ENCODE measurements at regions not wholly inside any gene's neighbourhood (a gene's known extent, or its start where the extent isn't known, plus 50 kb on each side); places are given as distances from the start of the nearest gene placed in this dataset.

GRCh38 chr14:42011221-42011620 is 404.5 kb downstream of the LRFN5 start:
- H3K4me3 ChIP-seq (ENCODE audit: low read depth, low read length) = no peak overlapping the region
- ChIA-PET CTCF (no interaction called here), POLR2A (no interaction called here)
- TF ChIP-seq, protein P1, sequence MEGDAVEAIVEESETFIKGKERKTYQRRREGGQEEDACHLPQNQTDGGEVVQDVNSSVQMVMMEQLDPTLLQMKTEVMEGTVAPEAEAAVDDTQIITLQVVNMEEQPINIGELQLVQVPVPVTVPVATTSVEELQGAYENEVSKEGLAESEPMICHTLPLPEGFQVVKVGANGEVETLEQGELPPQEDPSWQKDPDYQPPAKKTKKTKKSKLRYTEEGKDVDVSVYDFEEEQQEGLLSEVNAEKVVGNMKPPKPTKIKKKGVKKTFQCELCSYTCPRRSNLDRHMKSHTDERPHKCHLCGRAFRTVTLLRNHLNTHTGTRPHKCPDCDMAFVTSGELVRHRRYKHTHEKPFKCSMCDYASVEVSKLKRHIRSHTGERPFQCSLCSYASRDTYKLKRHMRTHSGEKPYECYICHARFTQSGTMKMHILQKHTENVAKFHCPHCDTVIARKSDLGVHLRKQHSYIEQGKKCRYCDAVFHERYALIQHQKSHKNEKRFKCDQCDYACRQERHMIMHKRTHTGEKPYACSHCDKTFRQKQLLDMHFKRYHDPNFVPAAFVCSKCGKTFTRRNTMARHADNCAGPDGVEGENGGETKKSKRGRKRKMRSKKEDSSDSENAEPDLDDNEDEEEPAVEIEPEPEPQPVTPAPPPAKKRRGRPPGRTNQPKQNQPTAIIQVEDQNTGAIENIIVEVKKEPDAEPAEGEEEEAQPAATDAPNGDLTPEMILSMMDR (IDR thresholded peaks at IDR 0.05; ENCODE audit: insufficient read depth, low read length, missing control alignments) = no peak
- no peak for DNase-seq (ENCODE audit: low read depth, low spot score)

- ChIA-PET POLR2A (no interaction called here), CTCF (no interaction called here)
- no peak for DNase-seq (ENCODE audit: low read depth, low spot score)
- TF ChIP-seq, protein P1 (IDR thresholded peaks at IDR 0.05; ENCODE audit: insufficient read depth, low read length, missing control alignments) = no peak
- H3K4me3 ChIP-seq (ENCODE audit: low read depth, low read length) = no peak overlapping the region
Observed at GRCh38 chr14:42004321-42004720, 397.6 kb downstream of the LRFN5 start.

GRCh38 chr14:42002141-42002540 is 395.5 kb downstream of the LRFN5 start:
- POLR2A ChIA-PET = no interaction called here

GRCh38 chr14:42001431-42001830 is 394.8 kb downstream of the LRFN5 start:
- no peak overlapping the region for H3K4me3 ChIP-seq (ENCODE audit: low read depth, low read length)
- POLR2A ChIA-PET = no interaction called here
- no peak for DNase-seq (ENCODE audit: low read depth, low spot score)
- CTCF ChIA-PET = no interaction called here
- TF ChIP-seq, protein P1 (IDR thresholded peaks at IDR 0.05; ENCODE audit: insufficient read depth, low read length, missing control alignments) = no peak

More at GRCh38 chr14:42002141-42002540, 395.5 kb downstream of the LRFN5 start:
- TF ChIP-seq, protein P1 (IDR thresholded peaks at IDR 0.05; ENCODE audit: insufficient read depth, low read length, missing control alignments) = no peak
- DNase-seq (ENCODE audit: low read depth, low spot score) = no peak
- H3K4me3 ChIP-seq (ENCODE audit: low read depth, low read length) = no peak overlapping the region
- CTCF ChIA-PET = no interaction called here

- CTCF ChIA-PET = no interaction called here
- H3K4me3 ChIP-seq (ENCODE audit: low read depth, low read length) = no peak overlapping the region
- no peak for DNase-seq (ENCODE audit: low read depth, low spot score)
- TF ChIP-seq, protein P1 (IDR thresholded peaks at IDR 0.05; ENCODE audit: insufficient read depth, low read length, missing control alignments) = no peak
- POLR2A ChIA-PET = no interaction called here
Observed at GRCh38 chr14:42000450-42000849, 393.8 kb downstream of the LRFN5 start.

GRCh38 chr14:41993687-41994086 is 387.0 kb downstream of the LRFN5 start:
- H3K4me3 ChIP-seq (ENCODE audit: low read depth, low read length) = no peak overlapping the region
- DNase-seq (ENCODE audit: low read depth, low spot score) = no peak
- ChIA-PET POLR2A (no interaction called here), CTCF (no interaction called here)
- TF ChIP-seq, protein P1 (IDR thresholded peaks at IDR 0.05; ENCODE audit: insufficient read depth, low read length, missing control alignments) = no peak
